ENCODE measurements at regions not wholly inside any gene's neighbourhood (a gene's known extent, or its start where the extent isn't known, plus 50 kb on each side); places are given as distances from the start of the nearest gene placed in this dataset.

DNA sequence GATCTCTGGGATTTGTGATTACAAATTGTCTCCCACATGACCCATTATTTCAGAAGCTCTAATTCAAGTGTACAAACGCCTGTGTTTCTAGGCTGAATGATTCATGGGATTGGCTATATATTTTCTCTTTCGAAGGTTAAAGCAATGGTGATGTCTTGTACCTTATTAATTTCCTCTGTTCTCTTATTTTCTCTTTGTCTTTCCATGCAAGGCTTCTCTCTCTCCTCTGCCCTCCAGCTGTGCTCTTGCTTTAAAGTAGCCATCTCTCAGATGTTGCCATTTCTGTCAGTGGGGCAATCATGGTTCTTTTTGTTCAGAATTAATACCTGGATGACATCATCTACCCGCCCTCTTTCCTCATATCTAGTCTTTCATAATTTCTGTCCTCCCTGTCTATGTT lies 184.3 kb upstream of the ATP10B start:
- intact Hi-C loops (cut with DNase I; ENCODE audit: low total_unique reads) = no loop called here
- WGBS, 2 donors = 85 to 89% methylated on average over 3 of the region's 3 CpGs
- DNase-seq (ENCODE audit: low spot score in 2 of 2) = no peak
- TF ChIP-seq POLR2A (IDR thresholded peaks at IDR 0.05) = no peak
- TF ChIP-seq, protein P1, sequence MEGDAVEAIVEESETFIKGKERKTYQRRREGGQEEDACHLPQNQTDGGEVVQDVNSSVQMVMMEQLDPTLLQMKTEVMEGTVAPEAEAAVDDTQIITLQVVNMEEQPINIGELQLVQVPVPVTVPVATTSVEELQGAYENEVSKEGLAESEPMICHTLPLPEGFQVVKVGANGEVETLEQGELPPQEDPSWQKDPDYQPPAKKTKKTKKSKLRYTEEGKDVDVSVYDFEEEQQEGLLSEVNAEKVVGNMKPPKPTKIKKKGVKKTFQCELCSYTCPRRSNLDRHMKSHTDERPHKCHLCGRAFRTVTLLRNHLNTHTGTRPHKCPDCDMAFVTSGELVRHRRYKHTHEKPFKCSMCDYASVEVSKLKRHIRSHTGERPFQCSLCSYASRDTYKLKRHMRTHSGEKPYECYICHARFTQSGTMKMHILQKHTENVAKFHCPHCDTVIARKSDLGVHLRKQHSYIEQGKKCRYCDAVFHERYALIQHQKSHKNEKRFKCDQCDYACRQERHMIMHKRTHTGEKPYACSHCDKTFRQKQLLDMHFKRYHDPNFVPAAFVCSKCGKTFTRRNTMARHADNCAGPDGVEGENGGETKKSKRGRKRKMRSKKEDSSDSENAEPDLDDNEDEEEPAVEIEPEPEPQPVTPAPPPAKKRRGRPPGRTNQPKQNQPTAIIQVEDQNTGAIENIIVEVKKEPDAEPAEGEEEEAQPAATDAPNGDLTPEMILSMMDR (IDR thresholded peaks at IDR 0.05) = no peak
- no peak overlapping the region for H3K4me3 ChIP-seq (ENCODE audit: low read depth, poor library complexity, severe bottlenecking)

DNA sequence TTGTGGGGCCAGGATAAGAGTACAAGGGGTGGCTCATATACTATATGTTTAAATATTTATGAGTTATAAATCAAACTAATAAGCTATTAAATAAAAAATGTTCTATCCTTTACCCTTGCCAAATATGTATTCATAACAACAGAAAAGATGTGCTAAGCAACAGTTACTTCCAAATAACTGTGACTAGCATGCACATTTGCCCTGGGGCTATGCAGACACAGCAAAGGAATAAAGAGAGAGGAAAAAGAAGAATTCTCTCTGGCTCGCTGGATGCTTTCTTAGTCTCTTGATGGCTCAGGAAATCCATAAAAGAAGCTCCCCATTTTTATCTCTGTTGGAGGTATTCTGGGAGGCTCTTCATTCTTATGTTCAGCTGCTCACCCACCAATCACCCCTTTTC lies 182.4 kb upstream of the ATP10B start:
- no peak overlapping the region for H3K4me3 ChIP-seq (ENCODE audit: low read depth, poor library complexity, severe bottlenecking)
- WGBS, 2 donors = 35 to 41% methylated on average over 1 of the region's 1 CpG
- TF ChIP-seq, protein P1 (IDR thresholded peaks at IDR 0.05) = no peak
- no peak for TF ChIP-seq POLR2A (IDR thresholded peaks at IDR 0.05)
- DNase-seq (ENCODE audit: low spot score in 2 of 2) = no peak
- intact Hi-C loops (cut with DNase I; ENCODE audit: low total_unique reads) = no loop called here

DNA sequence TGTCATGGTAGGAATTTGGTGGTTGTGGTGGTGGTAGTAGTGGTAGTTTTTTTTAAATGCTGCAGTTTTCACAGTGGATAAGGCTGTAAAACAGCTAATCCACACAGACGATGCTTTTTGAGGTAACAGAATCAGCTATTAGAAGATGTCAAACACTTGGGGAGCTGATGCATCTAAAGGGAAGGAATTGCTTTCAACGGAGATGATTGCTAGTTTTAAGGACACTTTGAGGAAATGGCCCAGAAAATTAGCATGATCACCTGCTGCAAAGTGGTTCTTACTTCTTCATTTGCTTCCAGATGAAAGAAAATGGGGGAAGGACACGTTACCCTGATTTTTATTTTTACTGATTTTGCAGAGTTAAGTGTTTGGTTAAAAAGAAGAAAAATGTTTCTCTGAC lies 178.2 kb upstream of the ATP10B start:
- no peak for TF ChIP-seq POLR2A (IDR thresholded peaks at IDR 0.05)
- TF ChIP-seq, protein P1 (IDR thresholded peaks at IDR 0.05) = no peak
- WGBS, 2 donors = 47 to 48% methylated on average over 3 of the region's 3 CpGs
- DNase-seq (ENCODE audit: low spot score in 2 of 2) = no peak

DNA sequence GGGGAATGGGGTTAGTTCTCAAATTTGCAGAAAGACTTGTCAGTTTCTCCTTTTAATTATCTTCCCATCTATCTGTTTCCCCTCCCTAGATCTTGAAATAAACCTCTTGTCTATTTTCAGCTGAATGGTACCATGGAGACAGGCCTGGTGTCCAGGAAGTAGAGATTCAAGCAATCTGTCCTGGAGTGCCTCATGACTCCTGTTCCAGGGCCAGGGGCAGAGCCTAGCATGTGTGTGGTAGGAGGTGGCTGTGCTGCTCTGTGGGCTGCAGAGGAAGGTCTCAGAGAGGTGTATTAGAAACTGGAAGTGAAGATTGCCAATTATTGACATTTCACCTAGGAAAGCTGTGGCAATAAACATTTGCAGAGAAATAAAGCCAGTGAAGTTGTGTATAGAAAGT lies 175.8 kb upstream of the ATP10B start:
- no peak for TF ChIP-seq POLR2A (IDR thresholded peaks at IDR 0.05)
- TF ChIP-seq, protein P1 (IDR thresholded peaks at IDR 0.05) = no peak
- intact Hi-C loops (cut with DNase I; ENCODE audit: low total_unique reads) = no loop called here

More for the DNA sequence above, 178.2 kb upstream of the ATP10B start:
- no peak overlapping the region for H3K4me3 ChIP-seq (ENCODE audit: low read depth, poor library complexity, severe bottlenecking)
- intact Hi-C loops (cut with DNase I; ENCODE audit: low total_unique reads) = no loop called here

DNA sequence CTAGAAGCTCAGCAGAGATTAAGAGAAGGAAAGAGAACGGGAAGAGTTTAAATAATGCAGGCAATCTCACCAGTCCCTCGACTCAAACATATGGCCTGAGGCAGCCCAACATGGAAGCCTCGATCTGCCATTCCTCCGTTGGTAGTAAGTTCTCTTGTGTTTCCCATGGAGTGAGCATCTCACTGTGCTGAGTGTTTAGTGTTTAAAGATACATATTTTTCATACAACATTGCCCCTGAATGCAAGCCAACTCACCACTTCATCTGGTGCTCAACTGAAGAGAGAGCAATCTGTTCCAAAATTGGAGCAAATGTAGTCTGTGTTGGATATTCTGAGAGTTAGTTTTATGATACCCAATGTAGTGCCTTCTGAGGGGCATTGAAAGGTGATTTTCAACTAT lies 171.5 kb upstream of the ATP10B start:
- intact Hi-C loops (cut with DNase I; ENCODE audit: low total_unique reads) = no loop called here
- DNase-seq (ENCODE audit: low spot score in 2 of 2) = no peak
- WGBS, 2 donors = 49 to 52% methylated on average over 4 of the region's 4 CpGs
- TF ChIP-seq, protein P1 (IDR thresholded peaks at IDR 0.05) = no peak
- TF ChIP-seq POLR2A (IDR thresholded peaks at IDR 0.05) = no peak
- H3K4me3 ChIP-seq (ENCODE audit: low read depth, poor library complexity, severe bottlenecking) = no peak overlapping the region

More for the DNA sequence above, 175.8 kb upstream of the ATP10B start:
- no peak overlapping the region for H3K4me3 ChIP-seq (ENCODE audit: low read depth, poor library complexity, severe bottlenecking)
- DNase-seq (ENCODE audit: low spot score in 2 of 2) = no peak

DNA sequence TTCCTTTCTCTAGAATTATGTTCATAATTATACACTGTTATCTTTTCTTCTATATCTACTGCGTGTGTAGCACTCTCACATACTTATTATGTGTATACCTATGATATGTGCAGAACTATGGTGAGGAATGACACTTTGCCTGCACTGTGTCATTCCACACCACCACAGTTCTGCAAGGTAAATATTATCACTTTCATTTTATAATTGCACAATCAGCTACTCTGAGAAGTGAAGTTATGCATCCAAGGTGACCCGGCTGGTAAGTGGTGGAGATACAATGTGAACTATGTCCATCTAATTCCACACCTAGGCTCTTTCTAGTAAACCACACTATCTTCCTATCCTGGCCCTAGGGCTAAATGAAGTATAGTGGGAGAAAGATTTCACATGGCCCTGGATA lies 170.1 kb upstream of the ATP10B start:
- WGBS, 2 donors = 81 to 94% methylated on average over 2 of the region's 2 CpGs

More for the DNA sequence above, 170.1 kb upstream of the ATP10B start:
- no peak for TF ChIP-seq POLR2A (IDR thresholded peaks at IDR 0.05)
- TF ChIP-seq, protein P1 (IDR thresholded peaks at IDR 0.05) = no peak
- H3K4me3 ChIP-seq (ENCODE audit: low read depth, poor library complexity, severe bottlenecking) = no peak overlapping the region
- no peak for DNase-seq (ENCODE audit: low spot score in 2 of 2)
- intact Hi-C loops (cut with DNase I; ENCODE audit: low total_unique reads) = no loop called here

Measured in lower leg skin (tissue), 4 donors.